DMS79 treated with DMSO at 0.1 percent for 48 hours (cell line): ENCODE measurements at regions not wholly inside any gene's neighbourhood (a gene's known extent, or its start where the extent isn't known, plus 50 kb on each side); places are given as distances from the start of the nearest gene placed in this dataset.

ENCODE experiments used
- DNase-seq: peaks from one replicate; lab custom pipeline; 2025; lab: John Stamatoyannopoulos, UW

- no peak for DNase-seq
Measured at GRCh38 chr14:61847861-61848260, 85.6 kb downstream of the SNAPC1 start.

- no peak for DNase-seq
Measured at GRCh38 chr14:61854898-61855297, 92.7 kb downstream of the SNAPC1 start.

GRCh38 chr14:61860294-61860918, 98.2 kb downstream of the SNAPC1 start:
- peak; percentile 29 for DNase-seq

- no peak for DNase-seq
Measured at GRCh38 chr14:61861320-61861865, 99.2 kb downstream of the SNAPC1 start.

- DNase-seq = no peak
Measured at GRCh38 chr14:61864329-61864898, 102.2 kb downstream of the SNAPC1 start.

GRCh38 chr14:61866932-61867920, 105.0 kb downstream of the SNAPC1 start:
- no peak for DNase-seq

GRCh38 chr14:61868846-61869245, 106.6 kb downstream of the SNAPC1 start:
- no peak for DNase-seq

GRCh38 chr14:61870163-61870562, 107.9 kb downstream of the SNAPC1 start:
- no peak for DNase-seq

GRCh38 chr14:61872452-61872851, 110.2 kb downstream of the SNAPC1 start:
- DNase-seq = no peak

- no peak for DNase-seq
Measured at GRCh38 chr14:61875483-61875882, 113.3 kb downstream of the SNAPC1 start.

GRCh38 chr14:61876362-61877034, 114.3 kb downstream of the SNAPC1 start:
- DNase-seq = peak; percentile 52

- no peak for DNase-seq
Measured at GRCh38 chr14:61877035-61877390, 114.8 kb downstream of the SNAPC1 start.

- no peak for DNase-seq
Measured at GRCh38 chr14:61877768-61878167, 115.5 kb downstream of the SNAPC1 start.

- no peak for DNase-seq
Measured at GRCh38 chr14:61878931-61879330, 116.7 kb downstream of the SNAPC1 start.

GRCh38 chr14:61881046-61881445, 118.8 kb downstream of the SNAPC1 start:
- no peak for DNase-seq

GRCh38 chr14:61884711-61885110, 122.5 kb downstream of the SNAPC1 start:
- DNase-seq = no peak

- no peak for DNase-seq
Measured at GRCh38 chr14:61885203-61885961, 123.2 kb downstream of the SNAPC1 start.

- no peak for DNase-seq
Measured at GRCh38 chr14:61887628-61888027, 125.4 kb downstream of the SNAPC1 start.

- DNase-seq = no peak
Measured at GRCh38 chr14:61889914-61890351, 127.7 kb downstream of the SNAPC1 start.

- DNase-seq = no peak
Measured at GRCh38 chr14:61891170-61891569, 128.9 kb downstream of the SNAPC1 start.

GRCh38 chr14:61891810-61892209, 129.6 kb downstream of the SNAPC1 start:
- DNase-seq = no peak
